ENCODE measurements at regions not wholly inside any gene's neighbourhood (a gene's known extent, or its start where the extent isn't known, plus 50 kb on each side); places are given as distances from the start of the nearest gene placed in this dataset.

- no peak for TF ChIP-seq CTCF (conservative IDR thresholded peaks at IDR 0.05; ENCODE audit: low read depth, low read length)
- no peak overlapping the region for H3K4me3 ChIP-seq (ENCODE audit: low read length)
- DNase-seq (ENCODE audit: low read depth): no peak
Observed at GRCh38 chr1:182217071-182217470, 155.6 kb upstream of the ZNF648 start.

- H3K4me3 ChIP-seq (ENCODE audit: low read length): no peak overlapping the region
- DNase-seq (ENCODE audit: low read depth): no peak
- TF ChIP-seq CTCF (conservative IDR thresholded peaks at IDR 0.05; ENCODE audit: low read depth, low read length): no peak
Observed at GRCh38 chr1:182215764-182216163, 154.3 kb upstream of the ZNF648 start.

GRCh38 chr1:182213163-182213562 lies 151.7 kb upstream of the ZNF648 start:
- no peak for DNase-seq (ENCODE audit: low read depth)
- H3K4me3 ChIP-seq (ENCODE audit: low read length): no peak overlapping the region
- TF ChIP-seq CTCF (conservative IDR thresholded peaks at IDR 0.05; ENCODE audit: low read depth, low read length): no peak

GRCh38 chr1:182211386-182211785 lies 149.9 kb upstream of the ZNF648 start:
- no peak for TF ChIP-seq CTCF (conservative IDR thresholded peaks at IDR 0.05; ENCODE audit: low read depth, low read length)
- no peak overlapping the region for H3K4me3 ChIP-seq (ENCODE audit: low read length)
- DNase-seq (ENCODE audit: low read depth): no peak

- DNase-seq (ENCODE audit: low read depth): no peak
- TF ChIP-seq CTCF (conservative IDR thresholded peaks at IDR 0.05; ENCODE audit: low read depth, low read length): no peak
- H3K4me3 ChIP-seq (ENCODE audit: low read length): no peak overlapping the region
Observed at GRCh38 chr1:182210417-182210816, 148.9 kb upstream of the ZNF648 start.

GRCh38 chr1:182207300-182207699 lies 145.8 kb upstream of the ZNF648 start:
- TF ChIP-seq CTCF (conservative IDR thresholded peaks at IDR 0.05; ENCODE audit: low read depth, low read length): no peak
- H3K4me3 ChIP-seq (ENCODE audit: low read length): no peak overlapping the region
- no peak for DNase-seq (ENCODE audit: low read depth)

- TF ChIP-seq CTCF (conservative IDR thresholded peaks at IDR 0.05; ENCODE audit: low read depth, low read length): no peak
- no peak for DNase-seq (ENCODE audit: low read depth)
- H3K4me3 ChIP-seq (ENCODE audit: low read length): no peak overlapping the region
Observed at GRCh38 chr1:182206626-182207239, 145.2 kb upstream of the ZNF648 start.
